Type B pancreatic cell (in vitro differentiated cells): ENCODE measurements at regions not wholly inside any gene's neighbourhood (a gene's known extent, or its start where the extent isn't known, plus 50 kb on each side); places are given as distances from the start of the nearest gene placed in this dataset.

Experiments used
- DNase-seq: peaks from one replicate; pipeline ENCODE4 v3.0.0; 2021; ENCODE audit warnings: mixed read lengths; ENCODE audit not compliant: unreplicated experiment; ENCODE audit errors: extremely low spot score
- H3K27ac Mint-ChIP-seq: 2 replicates; pipeline ENCODE4 v1.8.0; 2021; ENCODE audit warnings: mild to moderate bottlenecking, mixed read lengths
- H3K27me3 Mint-ChIP-seq: 2 replicates; pipeline ENCODE4 v1.8.0; 2021; ENCODE audit warnings: mixed read lengths
- H3K36me3 Mint-ChIP-seq: 2 replicates; pipeline ENCODE4 v1.8.0; 2021; ENCODE audit warnings: mixed read lengths
- H3K4me1 Mint-ChIP-seq: one replicate; pipeline ENCODE4 v1.8.0; 2021; ENCODE audit warnings: mixed read lengths; ENCODE audit not compliant: unreplicated experiment
- H3K4me3 Mint-ChIP-seq: 2 replicates; pipeline ENCODE4 v1.8.0; 2021; ENCODE audit warnings: mild to moderate bottlenecking, mixed read lengths
- H3K9me3 Mint-ChIP-seq: 2 replicates; pipeline ENCODE4 v1.8.0; 2021; ENCODE audit warnings: mixed read lengths
- CTCF ChIP-seq: fragments of 200-600 bp; sonication (generic); conservative IDR thresholded peaks from 2 replicates; pipeline ENCODE4 v1.5.0; 2021; ENCODE audit warnings: antibody characterized with exemption, mild to moderate bottlenecking

GRCh38 chr10:44467900-44468299, 83.0 kb upstream of the CXCL12 start:
- no peak overlapping the region for H3K27ac Mint-ChIP-seq
- peaks cover 53% of the 10 kb centered on the region for H3K4me1 Mint-ChIP-seq
- no peaks in the 10 kb centered on the region for H3K27me3 Mint-ChIP-seq
- no peaks in the 10 kb centered on the region for H3K36me3 Mint-ChIP-seq
- TF ChIP-seq CTCF = no peak
- DNase-seq = no peak
- no peak overlapping the region for H3K4me3 Mint-ChIP-seq
- H3K9me3 Mint-ChIP-seq = no peaks in the 10 kb centered on the region

GRCh38 chr10:44468525-44468924, 83.6 kb upstream of the CXCL12 start:
- Mint-ChIP-seq H3K4me3 (no peak overlapping the region), H3K36me3 (no peaks in the 10 kb centered on the region), H3K9me3 (no peaks in the 10 kb centered on the region), H3K4me1 (peaks cover 47% of the 10 kb centered on the region), H3K27ac (no peak overlapping the region), H3K27me3 (no peaks in the 10 kb centered on the region)
- DNase-seq = no peak
- TF ChIP-seq CTCF = no peak

- H3K27me3 Mint-ChIP-seq = no peaks in the 10 kb centered on the region
- H3K9me3 Mint-ChIP-seq = no peaks in the 10 kb centered on the region
- no peak for TF ChIP-seq CTCF
- H3K27ac Mint-ChIP-seq = no peak overlapping the region
- H3K36me3 Mint-ChIP-seq = no peaks in the 10 kb centered on the region
- peaks cover 42% of the 10 kb centered on the region for H3K4me1 Mint-ChIP-seq
- DNase-seq = no peak
- H3K4me3 Mint-ChIP-seq = no peak overlapping the region
Observed at GRCh38 chr10:44468965-44469364, 84.1 kb upstream of the CXCL12 start.

GRCh38 chr10:44470784-44471183, 85.9 kb upstream of the CXCL12 start:
- Mint-ChIP-seq H3K27ac (no peak overlapping the region), H3K9me3 (no peaks in the 10 kb centered on the region), H3K36me3 (no peaks in the 10 kb centered on the region), H3K27me3 (no peaks in the 10 kb centered on the region), H3K4me1 (peaks cover 28% of the 10 kb centered on the region), H3K4me3 (no peak overlapping the region)
- no peak for DNase-seq
- no peak for TF ChIP-seq CTCF

- Mint-ChIP-seq H3K27ac (no peak overlapping the region), H3K36me3 (no peaks in the 10 kb centered on the region), H3K27me3 (no peaks in the 10 kb centered on the region), H3K9me3 (no peaks in the 10 kb centered on the region), H3K4me1 (peaks cover 25% of the 10 kb centered on the region), H3K4me3 (no peak overlapping the region)
- no peak for TF ChIP-seq CTCF
- DNase-seq = no peak
Observed at GRCh38 chr10:44471410-44471809, 86.5 kb upstream of the CXCL12 start.

- H3K36me3 Mint-ChIP-seq = no peaks in the 10 kb centered on the region
- DNase-seq = no peak
- peaks cover 25% of the 10 kb centered on the region for H3K4me1 Mint-ChIP-seq
- H3K27me3 Mint-ChIP-seq = no peaks in the 10 kb centered on the region
- TF ChIP-seq CTCF = no peak
- no peak overlapping the region for H3K27ac Mint-ChIP-seq
- H3K4me3 Mint-ChIP-seq = no peak overlapping the region
- no peaks in the 10 kb centered on the region for H3K9me3 Mint-ChIP-seq
Observed at GRCh38 chr10:44473146-44473545, 88.2 kb upstream of the CXCL12 start.
